Osteocyte (in vitro differentiated cells): ENCODE measurements at regions not wholly inside any gene's neighbourhood (a gene's known extent, or its start where the extent isn't known, plus 50 kb on each side); places are given as distances from the start of the nearest gene placed in this dataset.

Source experiments
- DNase-seq: peaks from one replicate; pipeline ENCODE4 v3.0.0; 2021; ENCODE audit warnings: mixed read lengths; ENCODE audit not compliant: unreplicated experiment; ENCODE audit errors: extremely low spot score
- H3K27ac Mint-ChIP-seq: one replicate; pipeline ENCODE4 v1.8.0; 2021; ENCODE audit warnings: mild to moderate bottlenecking, mixed read lengths; ENCODE audit not compliant: unreplicated experiment
- H3K27me3 Mint-ChIP-seq: one replicate; pipeline ENCODE4 v1.8.0; 2021; ENCODE audit warnings: mixed read lengths; ENCODE audit not compliant: unreplicated experiment
- H3K36me3 Mint-ChIP-seq: one replicate; pipeline ENCODE4 v1.8.0; 2021; ENCODE audit warnings: mixed read lengths; ENCODE audit not compliant: unreplicated experiment
- H3K4me1 Mint-ChIP-seq: one replicate; pipeline ENCODE4 v1.8.0; 2021; ENCODE audit warnings: mixed read lengths; ENCODE audit not compliant: unreplicated experiment
- H3K4me3 Mint-ChIP-seq: one replicate; pipeline ENCODE4 v1.8.0; 2021; ENCODE audit warnings: mild to moderate bottlenecking, moderate library complexity, mixed read lengths; ENCODE audit not compliant: unreplicated experiment
- H3K9me3 Mint-ChIP-seq: one replicate; pipeline ENCODE4 v1.8.0; 2021; ENCODE audit warnings: mixed read lengths; ENCODE audit not compliant: unreplicated experiment
- TF ChIP-seq, protein P1 (sequence below): fragments of 200-600 bp; sonication (generic); IDR thresholded peaks from 2 replicates; pipeline ENCODE4 v1.5.0; 2021; ENCODE audit warnings: antibody characterized with exemption, mild to moderate bottlenecking, moderate library complexity

DNA sequence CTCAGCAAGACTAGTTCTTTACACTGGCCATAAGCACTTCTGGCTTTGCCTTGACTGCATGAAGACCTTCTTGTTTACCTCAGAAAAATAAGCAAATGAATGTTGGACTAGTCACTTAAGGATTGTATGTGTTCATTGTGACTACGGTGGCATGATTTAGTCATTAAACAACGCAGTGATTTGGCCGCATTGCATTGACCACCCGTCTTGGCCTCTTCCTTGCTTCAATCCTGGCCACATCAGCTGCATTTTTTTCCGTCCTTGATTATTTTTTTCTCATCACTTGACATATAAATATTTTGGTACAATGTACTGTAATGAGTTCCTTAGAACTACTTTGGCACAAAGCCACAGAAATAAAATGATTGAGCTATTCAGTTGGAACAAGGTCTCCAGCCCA is 656.2 kb downstream of the RAB28 start:
- no peak for DNase-seq
- Mint-ChIP-seq H3K9me3 (no peaks in the 10 kb centered on the region), H3K36me3 (no peaks in the 10 kb centered on the region), H3K4me1 (no peaks in the 10 kb centered on the region), H3K27me3 (peaks cover 10% of the 10 kb centered on the region), H3K27ac (no peak overlapping the region), H3K4me3 (no peak overlapping the region)
- TF ChIP-seq, protein P1, sequence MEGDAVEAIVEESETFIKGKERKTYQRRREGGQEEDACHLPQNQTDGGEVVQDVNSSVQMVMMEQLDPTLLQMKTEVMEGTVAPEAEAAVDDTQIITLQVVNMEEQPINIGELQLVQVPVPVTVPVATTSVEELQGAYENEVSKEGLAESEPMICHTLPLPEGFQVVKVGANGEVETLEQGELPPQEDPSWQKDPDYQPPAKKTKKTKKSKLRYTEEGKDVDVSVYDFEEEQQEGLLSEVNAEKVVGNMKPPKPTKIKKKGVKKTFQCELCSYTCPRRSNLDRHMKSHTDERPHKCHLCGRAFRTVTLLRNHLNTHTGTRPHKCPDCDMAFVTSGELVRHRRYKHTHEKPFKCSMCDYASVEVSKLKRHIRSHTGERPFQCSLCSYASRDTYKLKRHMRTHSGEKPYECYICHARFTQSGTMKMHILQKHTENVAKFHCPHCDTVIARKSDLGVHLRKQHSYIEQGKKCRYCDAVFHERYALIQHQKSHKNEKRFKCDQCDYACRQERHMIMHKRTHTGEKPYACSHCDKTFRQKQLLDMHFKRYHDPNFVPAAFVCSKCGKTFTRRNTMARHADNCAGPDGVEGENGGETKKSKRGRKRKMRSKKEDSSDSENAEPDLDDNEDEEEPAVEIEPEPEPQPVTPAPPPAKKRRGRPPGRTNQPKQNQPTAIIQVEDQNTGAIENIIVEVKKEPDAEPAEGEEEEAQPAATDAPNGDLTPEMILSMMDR, result no peak

- DNase-seq, result no peak
- no peaks in the 10 kb centered on the region for H3K4me1 Mint-ChIP-seq
- H3K4me3 Mint-ChIP-seq, result no peak overlapping the region
- H3K9me3 Mint-ChIP-seq, result peaks cover 14% of the 10 kb centered on the region
- no peak overlapping the region for H3K27ac Mint-ChIP-seq
- TF ChIP-seq, protein P1, result no peak
- no peaks in the 10 kb centered on the region for H3K27me3 Mint-ChIP-seq
- H3K36me3 Mint-ChIP-seq, result no peaks in the 10 kb centered on the region
These were observed 692.6 kb downstream of the RAB28 start for GRCh38 chr4:12791536-12791935.

GRCh38 chr4:12787261-12787660 is 696.9 kb downstream of the RAB28 start:
- no peaks in the 10 kb centered on the region for H3K27me3 Mint-ChIP-seq
- no peak overlapping the region for H3K27ac Mint-ChIP-seq
- H3K36me3 Mint-ChIP-seq, result no peaks in the 10 kb centered on the region
- H3K4me1 Mint-ChIP-seq, result no peaks in the 10 kb centered on the region
- H3K9me3 Mint-ChIP-seq, result peaks cover 17% of the 10 kb centered on the region
- no peak overlapping the region for H3K4me3 Mint-ChIP-seq
- DNase-seq, result no peak
- TF ChIP-seq, protein P1, result no peak

GRCh38 chr4:12778706-12779105 is 705.4 kb downstream of the RAB28 start:
- Mint-ChIP-seq H3K27ac (no peak overlapping the region), H3K9me3 (no peaks in the 10 kb centered on the region), H3K27me3 (no peaks in the 10 kb centered on the region), H3K4me3 (no peak overlapping the region), H3K4me1 (no peaks in the 10 kb centered on the region), H3K36me3 (no peaks in the 10 kb centered on the region)
- TF ChIP-seq, protein P1, result no peak
- DNase-seq, result no peak

DNA sequence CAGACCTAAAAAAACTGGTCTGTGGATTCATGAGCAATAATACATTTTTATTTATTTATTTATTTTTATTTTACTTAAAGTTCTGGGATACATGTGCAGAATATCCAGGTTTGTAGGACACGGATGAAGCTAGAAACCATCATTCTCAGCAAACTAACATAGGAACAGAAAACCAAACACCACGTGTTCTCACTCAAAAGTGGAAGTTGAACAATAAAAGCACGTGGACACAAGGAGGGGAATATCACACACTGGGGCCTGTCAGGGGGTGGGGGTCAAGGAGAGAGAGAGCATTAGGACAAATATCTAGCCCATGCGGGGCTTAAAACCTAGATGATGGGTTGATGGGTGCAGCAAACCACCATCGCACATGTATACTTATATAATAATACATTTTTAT is 705.9 kb downstream of the RAB28 start:
- no peaks in the 10 kb centered on the region for H3K27me3 Mint-ChIP-seq
- TF ChIP-seq, protein P1, result no peak
- no peaks in the 10 kb centered on the region for H3K4me1 Mint-ChIP-seq
- H3K9me3 Mint-ChIP-seq, result no peaks in the 10 kb centered on the region
- H3K36me3 Mint-ChIP-seq, result no peaks in the 10 kb centered on the region
- H3K4me3 Mint-ChIP-seq, result no peak overlapping the region
- no peak for DNase-seq
- no peak overlapping the region for H3K27ac Mint-ChIP-seq
